ENCODE measurements at regions not wholly inside any gene's neighbourhood (a gene's known extent, or its start where the extent isn't known, plus 50 kb on each side); places are given as distances from the start of the nearest gene placed in this dataset.
"Not testable (repeated sequence)": the region's sequence is repeated elsewhere in the genome, so short reads cannot be mapped to it uniquely, and the experiment has no call there.

DNA sequence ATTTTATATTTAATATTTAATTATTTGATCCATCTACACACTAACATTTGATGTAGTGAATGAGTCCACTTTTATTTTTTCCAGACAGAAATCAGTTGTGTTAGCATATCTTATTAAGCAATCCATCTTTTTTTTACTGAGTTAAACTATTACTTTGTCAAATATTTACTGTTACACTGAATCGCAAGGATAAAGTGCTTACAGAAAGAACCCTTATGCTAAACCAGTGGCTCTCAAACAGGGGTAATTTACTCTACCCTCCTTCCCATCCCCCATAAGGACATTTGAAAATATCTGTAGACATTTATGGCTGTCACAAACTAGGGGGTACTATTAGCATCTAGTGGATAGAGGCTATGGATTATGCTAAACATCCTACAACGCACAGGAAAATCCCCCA is 508.2 kb downstream of the C12orf50 start:
- DNase-seq, result no peak

DNA sequence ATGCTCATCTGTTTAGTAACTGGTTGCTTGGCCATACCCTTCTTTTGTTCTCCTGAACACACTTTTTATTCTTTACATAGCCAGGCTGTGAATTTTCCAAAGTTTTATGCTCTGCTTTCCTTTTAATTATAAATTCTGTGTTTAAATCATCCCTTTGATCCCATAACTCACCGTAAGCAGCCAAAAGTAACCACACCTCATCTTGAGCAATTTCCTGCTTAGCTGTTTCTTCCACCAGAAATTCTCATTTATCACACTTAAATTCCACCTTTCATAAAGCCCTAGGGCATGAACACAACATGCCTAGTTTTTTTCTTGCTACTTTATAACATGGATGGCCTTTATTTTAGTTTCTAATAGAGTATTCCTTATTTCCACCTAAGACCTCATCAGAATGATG is 510.7 kb downstream of the C12orf50 start:
- DNase-seq, result no peak

DNA sequence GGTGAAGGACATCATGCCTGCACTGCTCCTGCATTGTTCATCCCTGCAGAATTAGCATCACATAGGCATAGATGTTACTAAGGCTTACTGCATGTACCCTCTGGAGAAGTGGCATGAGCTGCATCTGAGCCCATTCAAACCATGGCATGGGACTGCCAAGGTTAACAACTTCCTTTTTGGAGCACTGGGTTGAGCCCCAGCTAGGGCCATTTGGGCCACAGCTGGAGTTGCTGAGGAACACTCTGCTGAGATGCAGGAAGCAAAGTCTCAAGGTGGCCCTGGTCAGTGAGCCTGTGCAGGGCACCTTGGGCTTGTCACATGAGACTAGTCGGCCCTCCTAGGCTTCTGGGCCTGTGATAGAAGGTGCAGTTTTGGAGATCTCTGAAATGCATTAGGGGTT is 511.2 kb downstream of the C12orf50 start:
- DNase-seq, result no peak

DNA sequence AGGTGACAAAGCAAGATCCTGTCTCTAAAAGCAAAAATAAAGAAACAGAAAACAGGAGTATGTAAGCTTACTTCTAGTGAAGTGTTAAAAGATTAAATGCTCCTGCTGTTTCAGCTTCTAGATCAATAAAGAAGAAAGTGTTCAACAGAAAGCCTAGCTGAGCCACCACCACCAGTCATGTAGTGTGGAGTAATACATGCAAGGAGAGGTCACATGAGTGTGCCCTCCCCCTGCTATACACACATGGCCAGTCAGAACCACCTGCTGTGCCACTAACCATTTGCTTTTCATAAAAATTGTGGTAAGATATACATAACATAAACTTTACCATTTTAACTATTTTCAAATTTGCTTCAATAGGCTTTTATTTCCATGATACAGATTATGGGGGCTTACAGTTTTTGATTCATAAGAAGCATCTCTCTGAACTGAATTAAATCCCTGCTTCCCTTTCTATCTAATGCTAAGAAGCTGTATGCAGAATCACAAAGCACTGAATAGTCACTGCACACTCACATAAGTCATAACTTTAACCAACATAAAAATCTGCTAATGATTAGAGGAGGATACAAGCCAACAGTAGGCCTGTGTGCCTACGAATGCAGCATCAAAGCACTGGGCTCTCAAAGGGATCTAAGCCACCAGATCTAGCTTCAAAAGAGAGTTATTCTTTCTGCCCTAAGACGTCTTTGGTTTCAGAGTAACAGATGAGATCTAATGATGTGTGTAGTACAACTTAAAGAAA is 515.5 kb downstream of the C12orf50 start:
- DNase-seq, result no peak

DNA sequence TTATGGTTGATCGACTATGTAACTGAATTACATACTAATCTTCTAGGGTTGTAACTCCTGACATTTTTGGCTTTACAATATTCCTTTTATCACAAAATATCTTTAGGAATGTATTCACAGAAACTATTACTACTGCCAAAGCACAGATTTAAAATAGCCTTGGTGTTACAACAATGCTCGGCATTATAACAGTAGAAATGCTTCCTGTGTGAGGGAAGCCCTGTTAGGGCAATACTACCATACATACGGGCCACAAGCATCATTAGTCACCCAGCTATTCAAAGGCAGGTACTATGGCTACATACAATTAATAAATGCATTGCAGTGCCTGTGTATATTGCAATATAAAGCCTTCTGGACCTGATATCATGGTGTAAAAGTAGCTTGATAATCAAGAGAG is 517.8 kb downstream of the C12orf50 start:
- DNase-seq, result no peak

DNA sequence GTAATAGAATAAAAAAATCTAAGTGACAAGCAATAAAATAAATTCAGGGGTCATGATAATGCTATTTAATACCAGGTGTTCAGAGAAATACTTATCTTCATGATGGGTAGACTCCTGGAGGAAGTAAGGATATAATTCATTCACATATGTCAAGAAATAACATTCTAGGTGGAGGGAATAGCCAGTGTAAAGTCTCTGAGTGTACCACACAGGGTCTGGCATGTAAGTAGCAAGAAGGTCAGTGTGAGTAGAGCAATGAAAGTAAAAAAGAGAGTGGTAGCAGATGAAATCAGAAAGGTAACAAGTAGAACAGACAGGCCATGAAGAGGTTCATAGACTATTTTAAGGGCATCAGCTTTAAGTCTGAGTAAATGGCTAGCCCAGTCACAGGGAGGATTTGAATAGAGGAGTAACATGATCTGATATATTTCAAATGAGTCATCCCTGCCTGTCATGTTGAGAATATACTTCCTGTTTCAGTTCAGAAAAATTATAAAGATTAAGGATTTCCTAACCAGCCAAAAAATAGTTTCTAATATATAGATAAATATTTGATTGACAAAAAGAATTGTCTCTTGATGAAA is 519.9 kb downstream of the C12orf50 start:
- DNase-seq, result no peak

DNA sequence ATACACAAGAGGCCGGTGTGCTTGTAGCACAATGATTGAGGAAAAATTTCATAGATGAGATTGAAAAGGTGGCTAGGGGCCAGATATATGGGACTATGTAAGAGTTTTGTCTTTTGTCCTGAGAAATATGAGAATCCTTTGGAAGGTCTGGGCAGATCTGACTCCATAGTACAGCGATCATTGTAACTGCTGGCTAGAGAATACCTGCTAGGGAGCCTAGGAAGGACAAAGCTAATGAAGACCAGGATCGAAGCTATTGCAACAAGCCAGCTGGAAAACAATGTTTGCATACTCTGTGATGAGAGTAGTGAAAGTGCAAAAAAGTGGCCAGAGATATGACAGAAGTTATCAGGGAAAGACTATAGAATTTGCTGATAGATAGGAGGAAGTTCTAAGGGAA is 537.6 kb downstream of the C12orf50 start:
- DNase-seq, result no peak

DNA sequence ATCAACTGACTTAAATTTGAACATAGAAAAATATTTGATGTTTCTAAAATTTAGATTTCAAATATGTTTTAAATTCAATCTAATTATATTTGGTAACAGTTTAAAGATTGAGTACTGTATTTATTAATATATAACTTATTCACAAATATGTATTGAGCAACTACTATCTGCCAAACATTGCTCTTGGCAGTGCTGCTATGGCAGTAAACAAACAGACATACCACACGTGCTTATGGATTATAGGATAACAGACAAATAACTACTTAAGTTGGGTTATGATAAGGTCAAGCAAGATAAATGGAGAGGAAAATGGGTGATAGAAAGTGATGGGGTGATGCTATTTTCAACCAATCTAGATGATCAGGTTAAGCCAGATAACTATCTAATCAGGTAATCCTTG is 538.1 kb downstream of the C12orf50 start:
- no peak for DNase-seq

DNA sequence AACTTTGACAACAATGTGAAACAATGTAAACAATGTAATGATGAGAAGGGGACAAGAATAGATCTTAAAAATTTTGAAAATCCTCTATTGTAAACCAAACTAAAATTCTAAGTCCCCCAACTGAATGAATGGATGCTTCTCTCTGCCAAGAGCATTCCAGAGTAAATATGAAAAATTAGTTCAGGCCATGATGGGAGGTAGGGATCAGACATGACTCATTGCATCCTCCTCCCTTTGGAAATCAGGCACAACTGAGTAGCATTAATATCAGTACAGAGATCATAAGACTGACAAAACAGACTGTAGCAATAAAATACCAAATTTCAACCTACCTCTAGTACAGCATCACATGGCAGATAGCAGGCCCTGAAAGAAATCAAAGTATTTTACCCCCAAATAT is 559.9 kb downstream of the C12orf50 start:
- DNase-seq, result no peak

DNA sequence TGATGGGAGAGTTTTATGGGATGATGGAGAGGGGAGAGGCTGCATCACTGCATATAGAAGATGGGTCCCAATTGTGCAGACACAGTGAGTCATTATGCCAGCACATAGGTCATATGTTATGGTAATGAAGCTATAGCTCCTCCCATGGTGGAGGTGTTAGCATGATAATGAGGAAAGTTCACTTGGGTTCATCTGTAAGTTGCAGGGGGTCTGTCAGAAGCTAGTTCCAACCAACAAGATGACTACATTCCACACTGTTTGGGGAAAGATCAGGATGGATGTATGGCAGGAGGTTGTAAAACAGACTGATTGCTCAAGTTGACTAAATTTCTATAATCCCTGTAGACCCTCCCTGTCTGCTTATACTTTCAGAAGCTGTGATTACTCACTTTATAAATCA is 561.3 kb downstream of the C12orf50 start:
- no peak for DNase-seq

DNA sequence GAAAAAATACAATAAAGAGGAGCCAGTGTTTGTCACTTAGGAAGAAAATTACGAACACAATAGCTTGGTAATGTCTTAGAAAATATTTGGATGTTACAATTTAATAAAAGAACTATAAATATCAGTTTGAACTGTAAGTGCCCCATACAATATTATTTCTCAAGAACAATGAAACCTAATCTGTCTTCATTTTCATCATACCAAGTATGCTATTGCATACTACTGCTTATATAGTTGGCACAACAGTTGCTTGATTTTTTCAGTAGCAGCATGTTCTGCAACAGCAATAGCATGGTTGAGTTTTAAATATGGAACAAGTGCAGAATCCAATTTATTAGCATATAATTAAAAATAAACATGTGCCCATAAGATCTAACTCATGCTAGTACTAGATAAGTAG is 564.6 kb downstream of the C12orf50 start:
- no peak for DNase-seq

DNA sequence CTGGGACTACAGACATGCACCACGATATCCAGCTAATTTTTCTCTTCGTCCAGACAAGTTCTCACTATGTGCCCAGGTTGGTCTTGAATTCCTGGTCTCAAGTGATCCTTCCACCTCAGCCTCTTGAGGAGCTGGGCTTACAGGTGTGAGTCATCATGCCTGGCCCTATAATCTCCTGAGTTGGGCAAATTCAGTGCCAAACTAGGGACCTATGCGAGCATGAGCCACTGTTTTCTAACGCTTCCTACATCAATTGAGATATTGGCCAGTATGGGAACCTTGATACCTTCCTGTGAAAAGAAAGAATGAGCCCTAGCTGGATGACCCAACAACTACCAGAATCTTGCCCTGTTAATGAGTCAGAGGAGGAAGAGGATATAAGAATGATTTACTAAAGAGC is 585.2 kb downstream of the C12orf50 start:
- no peak for DNase-seq

DNA sequence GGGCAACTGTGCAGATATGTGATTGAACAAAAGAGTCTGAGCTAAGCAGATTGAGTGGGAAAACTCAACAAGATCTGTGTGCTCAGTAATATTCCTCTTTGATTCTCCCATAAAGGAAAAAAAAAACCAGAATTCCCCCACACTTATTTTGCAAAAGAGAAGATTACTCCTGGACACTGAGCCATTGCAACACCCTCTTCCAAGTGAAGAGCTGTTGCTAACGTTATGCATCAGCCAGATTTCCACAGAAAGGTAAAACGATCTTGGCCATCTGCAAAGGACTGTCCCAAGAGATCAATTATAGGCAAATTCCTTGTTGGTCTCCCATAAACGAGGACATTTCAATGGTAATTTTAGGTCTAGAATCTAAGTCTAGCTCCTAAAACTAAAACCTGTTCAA is 587.7 kb downstream of the C12orf50 start:
- no peak for DNase-seq

DNA sequence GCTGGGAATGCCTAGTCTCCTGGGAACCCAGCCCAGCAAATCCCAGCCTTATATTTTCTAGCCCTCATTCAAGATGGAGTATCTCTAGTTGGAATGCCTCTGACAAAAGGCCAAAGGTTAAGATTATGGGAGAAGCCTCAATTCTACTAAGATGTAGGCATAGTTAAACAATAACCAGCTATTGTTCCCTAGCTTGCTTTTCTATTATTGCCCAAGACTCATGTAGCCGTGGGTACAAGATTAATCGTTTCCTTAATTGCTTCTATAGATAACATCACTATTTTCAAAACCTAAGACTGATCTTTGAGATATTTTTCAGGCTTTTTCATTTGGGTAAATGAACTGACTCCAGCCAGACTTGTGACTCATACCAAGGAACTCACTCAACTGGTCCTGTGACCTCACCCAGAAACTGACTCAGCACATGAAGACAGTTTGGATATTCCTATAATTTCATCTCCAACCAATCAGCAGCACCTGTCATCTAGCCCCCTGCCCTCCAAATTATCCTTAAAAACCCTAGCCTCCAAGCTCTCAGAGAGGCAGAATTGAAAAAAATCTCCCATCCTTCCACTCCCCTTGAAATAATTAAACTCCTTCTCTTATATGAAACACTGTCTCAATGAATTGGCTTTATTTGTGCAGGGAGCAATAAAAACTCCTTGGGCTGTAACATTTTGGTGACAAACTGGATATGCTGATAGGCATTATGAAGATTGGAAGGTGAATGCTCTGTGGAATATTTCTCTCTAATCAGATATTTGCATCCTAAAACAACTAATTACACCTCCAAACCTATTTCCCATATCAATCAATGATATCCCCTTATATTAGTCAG is 589.0 kb downstream of the C12orf50 start:
- no peak for DNase-seq

DNA sequence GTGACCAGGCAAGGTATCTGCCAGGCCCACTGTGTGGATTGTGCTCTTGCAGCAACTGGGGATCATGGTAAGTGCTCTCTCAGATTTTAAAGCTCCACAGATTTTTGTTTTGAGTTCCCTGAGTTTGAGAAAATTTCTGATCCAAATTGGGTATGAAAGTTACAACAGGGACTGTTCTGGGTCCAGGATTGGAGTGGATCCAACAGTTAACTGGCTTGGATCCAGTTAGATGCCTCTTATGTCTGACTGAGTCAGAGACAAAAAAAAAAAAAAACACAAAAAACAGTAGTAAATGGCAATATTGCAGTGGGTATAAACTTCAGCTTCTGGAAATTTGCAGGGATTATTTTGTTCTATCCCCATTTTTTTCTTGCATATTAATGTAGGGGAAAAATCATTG is 598.8 kb downstream of the C12orf50 start:
- DNase-seq, result no peak

DNA sequence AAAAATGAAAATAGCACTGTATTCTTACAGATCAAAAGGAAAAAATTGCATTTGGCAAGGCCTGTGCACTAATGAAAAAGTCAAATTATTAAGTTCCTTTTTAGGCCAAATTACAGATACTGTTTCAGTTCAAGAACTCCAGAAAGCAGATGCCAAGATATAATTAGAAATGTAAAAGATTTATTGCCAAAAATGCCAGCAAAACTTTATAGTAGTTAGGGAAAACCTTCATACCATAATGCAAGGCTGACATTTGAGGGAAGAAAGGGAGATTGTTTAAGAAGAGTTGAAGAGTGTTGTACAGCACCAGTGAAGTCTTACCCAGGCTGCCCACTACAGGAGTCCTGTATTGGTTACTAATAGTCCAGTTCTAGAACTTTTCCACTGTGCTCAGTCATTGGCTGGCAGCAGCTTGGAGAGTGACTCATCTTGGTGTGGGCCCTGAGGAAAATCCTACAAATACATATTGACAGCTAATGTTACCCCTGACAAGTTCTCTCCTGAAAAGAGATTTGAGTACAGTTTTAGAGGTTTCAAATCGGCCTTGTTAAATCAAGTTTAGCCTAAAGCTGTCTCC is 600.4 kb downstream of the C12orf50 start:
- no peak for DNase-seq

DNA sequence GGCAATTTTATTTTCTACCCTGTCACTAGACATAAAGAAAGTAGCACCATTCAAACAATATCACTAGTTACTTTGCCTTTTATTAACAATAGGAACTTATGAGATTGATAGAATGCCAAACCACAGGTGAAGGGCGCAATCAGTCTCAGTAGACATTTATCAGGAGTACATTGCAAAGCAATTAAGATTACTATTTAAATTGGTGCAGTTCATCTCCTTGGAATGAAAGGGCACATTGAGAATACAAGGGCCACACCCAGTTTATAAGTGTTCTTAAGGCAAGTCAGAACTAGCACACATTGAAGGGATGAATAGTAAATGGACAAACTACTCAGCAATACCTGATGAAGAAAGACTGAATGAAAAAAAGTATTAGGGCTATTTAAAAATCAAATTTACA is 601.4 kb downstream of the C12orf50 start:
- DNase-seq, result no peak

DNA sequence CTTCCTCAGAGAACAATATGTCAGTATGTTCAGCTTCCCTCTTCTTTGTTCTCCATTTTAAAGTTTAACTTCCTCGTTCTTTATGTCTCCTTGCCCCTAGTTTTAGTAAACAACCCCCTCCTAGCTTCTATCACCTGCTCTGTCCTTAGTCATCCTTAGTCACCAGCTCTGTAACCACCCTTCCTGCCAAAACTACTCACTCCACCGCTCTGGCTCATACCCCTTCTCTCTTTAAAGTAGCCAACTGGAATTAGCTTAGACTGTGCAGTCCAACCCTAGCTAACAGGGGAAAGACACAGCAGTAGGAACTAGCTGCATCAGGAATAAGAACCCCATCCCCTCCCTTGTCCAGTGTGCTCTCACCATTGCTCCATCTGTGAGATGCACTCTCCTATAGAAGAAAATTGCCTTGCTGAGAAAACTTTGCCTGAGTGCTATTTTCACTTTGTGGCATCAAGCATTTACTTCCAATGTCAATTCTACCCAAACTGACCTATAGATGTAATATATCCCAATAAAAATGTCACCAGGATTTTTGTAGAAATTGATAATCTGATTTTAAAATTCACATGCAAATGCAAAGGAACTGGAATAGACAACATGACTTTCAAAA is 603.2 kb downstream of the C12orf50 start:
- DNase-seq, result no peak

DNA sequence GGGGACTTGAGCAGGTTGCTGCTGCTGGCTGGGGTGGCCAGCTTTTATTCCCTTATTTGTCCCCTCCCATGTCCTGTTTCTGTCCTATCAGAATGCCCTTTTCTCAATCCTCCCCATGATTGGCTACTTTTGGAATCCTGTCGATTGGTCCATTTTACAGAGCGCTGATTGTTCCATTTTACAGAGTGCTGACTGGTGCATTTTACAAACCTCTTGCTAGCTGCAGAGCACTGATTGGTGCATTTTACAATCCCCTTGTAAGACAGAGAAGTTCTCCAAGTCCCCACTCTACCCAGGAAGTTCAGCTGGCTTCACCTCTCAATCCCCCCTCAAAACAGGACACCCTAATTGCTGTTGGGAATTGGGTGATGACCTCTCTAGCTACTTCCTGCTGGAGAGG is 608.0 kb downstream of the C12orf50 start:
- DNase-seq, result not testable (repeated sequence)

DNA sequence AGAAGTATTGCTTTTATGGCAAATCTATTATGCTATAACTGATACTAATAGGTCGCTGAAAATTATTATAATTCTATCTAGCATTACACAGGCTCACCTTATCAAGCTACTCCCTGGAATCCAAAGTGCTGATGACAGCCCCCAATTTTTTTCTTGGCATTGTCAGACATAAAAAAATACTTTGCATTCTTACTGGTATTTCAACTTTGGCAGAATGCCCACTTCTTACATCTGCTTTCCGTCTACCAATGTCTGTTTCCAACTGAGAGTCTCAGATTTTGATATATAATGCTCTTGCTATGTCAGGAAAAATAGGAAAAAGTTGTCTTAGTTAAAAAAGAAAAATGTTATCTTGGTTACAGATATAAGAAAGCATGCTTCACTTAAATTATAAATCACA is 615.4 kb downstream of the C12orf50 start:
- DNase-seq, result no peak

DNA sequence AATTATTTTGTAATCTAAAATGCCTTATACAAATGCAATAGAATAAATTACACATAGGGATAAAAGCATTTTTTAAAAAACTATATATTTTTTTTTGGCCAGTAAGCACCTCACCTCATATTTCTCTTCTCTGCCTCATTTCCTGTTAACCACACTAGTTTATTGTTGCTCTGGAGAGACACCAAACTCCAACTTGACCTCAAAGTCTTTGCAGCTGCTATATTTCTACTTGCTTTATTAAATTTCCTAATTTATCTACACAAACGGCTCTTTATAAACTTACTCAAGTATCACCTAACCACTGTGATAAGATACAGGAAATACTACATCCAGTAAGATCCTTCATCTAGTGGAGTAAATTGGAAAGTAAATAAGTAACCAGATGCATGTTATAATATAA is 622.3 kb downstream of the C12orf50 start:
- DNase-seq, result no peak

DNA sequence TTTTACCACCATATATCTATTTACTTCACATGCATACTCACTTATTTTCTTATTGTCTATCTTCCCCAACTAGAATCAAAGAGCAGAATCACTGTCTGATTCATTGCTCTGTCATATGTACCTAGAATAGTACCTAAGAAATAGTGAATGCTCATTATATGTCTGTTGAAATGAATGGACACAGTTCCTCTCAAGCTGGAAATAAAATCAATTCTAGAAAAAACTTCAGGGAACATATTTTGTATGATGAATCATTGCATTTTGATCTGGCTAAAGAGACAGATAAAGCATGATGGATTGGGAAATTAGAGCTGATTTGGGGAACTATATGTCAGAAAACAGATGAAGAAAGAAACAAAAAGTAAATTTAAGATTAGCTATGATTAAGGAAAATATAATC is 623.3 kb downstream of the C12orf50 start:
- DNase-seq, result no peak

DNA sequence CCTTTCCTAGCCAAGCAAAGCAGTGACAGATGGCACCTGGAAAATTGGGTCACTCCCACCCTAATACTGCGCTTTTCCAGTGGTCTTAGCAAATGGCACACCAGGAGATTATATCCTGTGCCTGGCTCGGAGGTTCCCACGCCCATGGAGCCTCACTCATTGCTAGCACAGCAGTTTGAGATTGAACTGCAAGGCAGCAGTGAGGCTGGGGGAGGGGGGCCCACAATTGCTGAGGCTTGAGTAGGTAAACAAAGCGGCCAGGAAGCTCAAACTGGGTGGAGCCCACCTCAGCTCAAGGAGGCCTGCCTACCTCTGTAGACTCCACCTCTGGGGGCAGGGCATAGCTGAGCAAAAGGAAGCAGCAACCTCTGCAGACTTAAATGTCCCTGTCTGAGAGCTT is 635.0 kb downstream of the C12orf50 start:
- not testable (repeated sequence) for DNase-seq
